DMS153 (cell line): ENCODE measurements at regions not wholly inside any gene's neighbourhood (a gene's known extent, or its start where the extent isn't known, plus 50 kb on each side); places are given as distances from the start of the nearest gene placed in this dataset.
"Not testable (repeated sequence)": the region's sequence is repeated elsewhere in the genome, so short reads cannot be mapped to it uniquely, and the experiment has no call there.

Source experiments
- DNase-seq: peaks from one replicate; lab custom pipeline; 2025; lab: John Stamatoyannopoulos, UW

GRCh38 chr10:84700668-84701369, 372.4 kb downstream of the CCSER2 start:
- no peak for DNase-seq

DNA sequence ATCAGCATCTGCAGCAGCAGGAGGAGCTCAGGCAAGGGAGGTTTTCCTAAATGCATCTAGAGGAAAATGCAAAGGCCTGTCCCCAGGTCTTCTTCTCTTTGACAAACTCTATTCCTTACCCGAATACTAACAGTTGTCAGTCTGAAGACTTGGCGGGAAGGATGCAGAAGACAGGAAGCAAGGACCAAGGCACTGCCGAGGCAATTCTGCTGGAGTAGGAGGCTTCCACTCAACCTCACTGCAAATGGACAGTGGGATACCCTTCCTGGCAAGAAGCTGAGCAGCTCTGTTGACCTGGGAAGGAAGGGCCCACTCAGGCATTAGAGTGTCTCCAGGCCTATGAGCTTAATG, 373.0 kb downstream of the CCSER2 start:
- DNase-seq, result no peak

GRCh38 chr10:84704101-84704500, 375.7 kb downstream of the CCSER2 start:
- no peak for DNase-seq

DNA sequence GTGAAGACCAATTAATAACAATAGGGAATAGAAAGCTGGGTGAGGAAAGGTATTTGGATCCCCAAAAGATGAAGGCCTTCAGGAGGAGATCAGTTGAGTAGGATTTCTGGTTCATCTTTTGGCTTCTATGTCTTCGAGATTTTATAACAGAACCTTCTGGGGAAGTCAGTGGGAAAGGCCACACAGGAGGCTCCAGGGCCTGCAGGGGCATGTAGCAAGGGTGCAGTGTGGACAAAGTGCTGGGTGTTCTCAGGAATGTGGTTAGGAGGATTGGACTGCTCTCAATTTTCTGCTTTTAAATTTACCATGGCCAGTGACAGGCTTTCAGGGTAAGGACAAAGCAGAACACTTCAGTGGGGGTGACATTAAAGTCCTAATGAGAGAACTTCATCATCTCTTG, 378.0 kb downstream of the CCSER2 start:
- no peak for DNase-seq

GRCh38 chr10:84706875-84707274, 378.5 kb downstream of the CCSER2 start:
- no peak for DNase-seq

DNA sequence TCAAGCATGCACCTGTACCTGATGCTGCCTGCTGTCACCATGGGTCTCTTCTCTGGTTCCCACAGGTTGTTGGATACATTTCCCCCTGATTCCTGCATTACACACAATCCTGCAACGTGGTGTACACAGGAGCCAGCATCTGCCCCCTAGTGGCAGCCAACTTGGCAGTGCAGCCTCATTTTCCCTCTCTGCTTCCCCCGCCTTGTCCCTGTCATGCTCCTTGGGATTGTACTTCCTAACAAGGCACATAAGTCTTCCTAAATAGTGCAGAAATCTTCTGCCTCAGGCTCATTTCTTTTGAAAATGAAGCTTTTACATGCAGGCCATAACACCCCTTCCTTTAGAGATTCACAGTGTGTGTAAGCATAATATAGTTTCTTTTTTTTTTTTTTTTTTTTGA, 387.5 kb downstream of the CCSER2 start:
- no peak for DNase-seq

- DNase-seq, result no peak
Observed at GRCh38 chr10:84718877-84719616, 390.7 kb downstream of the CCSER2 start.

GRCh38 chr10:84719687-84720086, 391.3 kb downstream of the CCSER2 start:
- no peak for DNase-seq

DNA sequence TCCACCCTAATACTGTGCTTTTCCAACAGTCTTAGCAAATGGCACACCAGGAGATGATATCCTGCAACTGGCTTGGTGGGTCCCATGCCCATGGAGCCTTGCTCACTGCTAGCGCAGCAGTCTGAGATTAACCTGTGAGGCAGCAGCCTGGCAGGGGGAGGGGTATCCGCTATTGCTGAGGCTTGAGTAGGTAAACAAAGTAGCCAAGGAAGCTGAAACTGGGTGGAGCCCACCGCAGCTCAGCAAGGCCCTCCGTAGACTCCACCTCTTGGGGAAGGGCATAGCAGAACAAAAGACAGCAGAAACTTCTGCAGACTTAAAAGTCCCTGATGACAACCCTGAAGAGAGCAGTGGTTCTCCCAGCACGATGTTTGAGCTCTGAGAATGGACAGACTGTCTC, 399.0 kb downstream of the CCSER2 start:
- DNase-seq, result no peak

- DNase-seq, result not testable (repeated sequence)
Observed at GRCh38 chr10:84739126-84739525, 410.7 kb downstream of the CCSER2 start.

DNA sequence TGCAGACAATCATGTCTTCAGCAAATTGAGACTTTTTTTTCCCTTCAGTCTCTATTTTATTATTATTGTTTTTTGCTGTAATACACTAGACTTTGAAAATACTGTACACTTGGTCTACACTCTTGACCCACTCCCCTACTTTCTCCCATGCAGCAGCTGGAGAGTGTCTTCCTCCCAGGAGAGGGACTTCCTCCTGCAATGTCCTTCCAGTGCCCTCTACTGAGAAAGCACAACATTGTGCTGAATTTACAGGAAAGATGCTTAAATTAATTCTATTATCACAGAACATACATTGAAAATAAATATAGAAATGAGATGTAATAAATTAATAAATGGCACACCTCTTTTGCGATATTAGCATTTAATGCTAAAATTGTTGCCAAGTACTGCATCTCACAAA, 411.3 kb downstream of the CCSER2 start:
- DNase-seq, result no peak

DNA sequence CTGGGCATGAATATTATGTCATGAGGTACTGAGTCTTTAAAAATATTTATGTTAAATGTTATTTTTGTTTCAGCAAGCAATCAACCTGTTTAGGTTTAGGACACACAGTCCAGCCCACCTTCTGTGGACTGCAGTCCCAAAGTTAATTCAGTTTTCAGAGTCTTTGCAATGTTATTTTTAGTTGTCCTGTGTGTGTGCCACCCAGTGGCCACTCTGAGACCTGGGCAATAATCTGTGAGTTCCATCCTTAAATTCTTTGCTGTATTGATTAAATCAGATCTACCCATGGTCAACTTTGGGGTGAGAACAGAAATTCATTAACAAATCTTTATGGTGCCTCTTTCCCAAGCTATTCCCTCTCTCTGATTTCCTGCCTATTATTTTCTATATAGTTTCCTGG, 415.1 kb downstream of the CCSER2 start:
- no peak for DNase-seq

DNA sequence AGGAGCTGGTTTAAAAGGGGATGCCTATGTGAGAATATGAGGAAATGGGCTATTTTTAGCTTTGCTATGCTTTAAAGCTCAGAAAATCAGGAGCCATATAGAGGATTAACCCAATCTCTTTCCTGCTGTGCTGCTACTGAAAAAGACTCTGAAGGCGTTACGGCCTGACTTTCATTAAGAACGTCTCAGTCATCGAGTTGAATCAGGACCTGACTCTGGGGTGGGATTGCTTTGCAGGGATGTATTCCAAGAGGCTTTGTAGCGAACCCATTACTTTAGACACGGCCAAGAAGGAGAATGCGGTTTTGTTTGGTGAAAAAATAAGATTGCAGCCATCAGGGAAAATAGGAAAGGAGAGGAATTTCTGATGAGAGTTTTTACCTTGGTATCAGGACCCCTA, 426.9 kb downstream of the CCSER2 start:
- DNase-seq, result no peak

- DNase-seq, result not testable (repeated sequence)
Observed at GRCh38 chr10:84756653-84757052, 428.3 kb downstream of the CCSER2 start.

DNA sequence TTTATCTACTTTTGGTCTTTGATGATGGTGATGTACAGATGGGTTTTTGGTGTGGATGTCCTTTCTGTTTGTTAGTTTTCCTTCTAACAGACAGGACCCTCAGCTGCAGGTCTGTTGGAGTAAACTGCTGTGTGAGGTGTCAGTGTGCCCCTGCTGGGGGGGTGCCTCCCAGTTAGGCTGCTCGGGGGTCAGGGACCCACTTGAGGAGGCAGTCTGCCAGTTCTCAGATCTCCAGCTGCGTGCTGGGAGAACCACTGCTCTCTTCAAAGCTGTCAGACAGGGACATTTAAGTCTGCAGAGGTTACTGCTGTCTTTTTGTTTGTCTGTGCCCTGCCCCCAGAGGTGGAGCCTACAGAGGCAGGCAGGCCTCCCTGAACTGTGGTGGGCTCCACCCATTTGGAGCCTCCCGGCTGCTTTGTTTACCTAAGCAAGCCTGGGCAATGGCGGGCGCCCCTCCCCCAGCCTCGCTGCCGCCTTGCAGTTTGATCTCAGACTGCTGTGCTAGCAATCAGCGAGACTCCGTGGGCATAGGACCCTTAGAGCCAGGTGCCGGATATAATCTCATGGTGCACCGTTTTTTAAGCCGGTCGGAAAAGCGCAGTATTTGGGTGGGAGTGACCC, 433.7 kb downstream of the CCSER2 start:
- peak; percentile 67 for DNase-seq

DNA sequence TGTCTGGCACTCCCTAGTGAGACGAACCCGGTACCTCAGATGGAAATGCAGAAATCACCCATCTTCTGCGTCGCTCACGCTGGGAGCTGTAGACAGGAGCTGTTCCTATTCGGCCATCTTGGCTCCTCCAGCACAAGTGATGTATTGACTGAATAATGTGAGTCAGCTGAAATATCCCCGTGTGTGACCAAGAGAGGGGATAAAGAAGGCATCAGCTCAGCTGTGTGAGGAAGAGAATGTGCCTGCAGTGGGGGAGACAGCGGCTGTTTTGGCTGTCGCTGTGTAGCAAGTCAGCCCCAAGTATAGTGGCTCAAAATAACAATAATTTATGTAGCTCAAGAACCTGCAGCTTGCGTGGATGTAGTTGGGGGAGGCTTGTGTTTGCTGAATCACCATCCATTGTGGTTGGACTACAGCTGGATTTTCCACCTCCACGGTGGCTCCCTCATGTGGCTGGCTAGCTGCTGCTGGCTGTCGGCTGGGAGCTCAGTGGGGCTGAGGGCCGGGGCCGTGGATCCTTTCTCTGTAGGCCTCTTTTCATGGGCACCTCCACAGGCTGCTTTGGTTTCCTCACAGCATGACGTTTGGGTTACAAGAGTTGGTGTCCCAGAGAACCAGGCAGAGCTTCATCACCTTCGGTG, 434.5 kb downstream of the CCSER2 start:
- DNase-seq, result no peak

- DNase-seq, result no peak
Observed at GRCh38 chr10:84763965-84764364, 435.6 kb downstream of the CCSER2 start.

- no peak for DNase-seq
Observed at GRCh38 chr10:84765086-84765485, 436.7 kb downstream of the CCSER2 start.

GRCh38 chr10:84765656-84766055, 437.3 kb downstream of the CCSER2 start:
- no peak for DNase-seq

- no peak for DNase-seq
Observed at GRCh38 chr10:84766923-84767322, 438.5 kb downstream of the CCSER2 start.

DNA sequence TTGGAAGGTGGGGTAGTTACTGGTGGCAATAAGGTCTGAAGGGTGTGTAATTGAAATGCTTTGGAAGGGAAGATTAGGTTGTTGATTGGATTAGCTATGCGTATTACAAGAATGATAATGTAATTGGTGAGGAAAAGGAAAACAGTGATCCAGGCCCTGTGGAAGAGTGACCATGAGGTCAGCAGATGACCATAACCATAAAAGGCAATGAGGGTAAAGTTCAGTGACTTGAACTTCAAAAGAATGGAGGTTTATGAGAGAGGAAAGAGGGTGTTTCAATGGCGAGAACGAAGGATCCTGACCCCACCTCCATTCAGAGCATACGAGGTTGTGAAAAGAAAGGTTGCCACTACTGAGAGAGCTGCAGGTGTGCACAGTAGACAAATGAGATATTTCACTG, 439.7 kb downstream of the CCSER2 start:
- DNase-seq, result no peak

DNA sequence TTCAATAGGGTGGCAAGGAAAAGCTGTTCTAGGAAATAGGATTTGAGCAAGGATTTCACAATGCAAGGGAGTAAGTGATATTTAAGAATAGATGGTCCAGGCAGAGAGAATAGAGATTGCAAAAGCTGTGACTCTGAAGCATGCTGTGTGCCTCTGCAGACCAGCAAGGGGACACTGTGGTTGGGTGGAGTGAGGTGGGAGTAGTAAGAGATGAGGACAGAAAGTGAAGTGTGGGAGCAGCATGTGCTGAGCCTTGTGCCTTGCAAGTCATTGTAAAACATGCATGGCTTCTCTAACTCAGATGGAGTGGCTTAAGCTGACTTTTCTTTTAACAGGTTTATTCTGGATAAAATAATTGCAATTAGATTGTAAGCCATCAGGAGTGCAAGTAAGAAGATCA, 442.4 kb downstream of the CCSER2 start:
- no peak for DNase-seq

GRCh38 chr10:84783386-84783785, 455.0 kb downstream of the CCSER2 start:
- peak; percentile 70 for DNase-seq
